ENCODE measurements at regions not wholly inside any gene's neighbourhood (a gene's known extent, or its start where the extent isn't known, plus 50 kb on each side); places are given as distances from the start of the nearest gene placed in this dataset.

GRCh38 chr2:117321816-117322215 is 492.7 kb upstream of the DDX18 start:
- TF ChIP-seq, protein P1, sequence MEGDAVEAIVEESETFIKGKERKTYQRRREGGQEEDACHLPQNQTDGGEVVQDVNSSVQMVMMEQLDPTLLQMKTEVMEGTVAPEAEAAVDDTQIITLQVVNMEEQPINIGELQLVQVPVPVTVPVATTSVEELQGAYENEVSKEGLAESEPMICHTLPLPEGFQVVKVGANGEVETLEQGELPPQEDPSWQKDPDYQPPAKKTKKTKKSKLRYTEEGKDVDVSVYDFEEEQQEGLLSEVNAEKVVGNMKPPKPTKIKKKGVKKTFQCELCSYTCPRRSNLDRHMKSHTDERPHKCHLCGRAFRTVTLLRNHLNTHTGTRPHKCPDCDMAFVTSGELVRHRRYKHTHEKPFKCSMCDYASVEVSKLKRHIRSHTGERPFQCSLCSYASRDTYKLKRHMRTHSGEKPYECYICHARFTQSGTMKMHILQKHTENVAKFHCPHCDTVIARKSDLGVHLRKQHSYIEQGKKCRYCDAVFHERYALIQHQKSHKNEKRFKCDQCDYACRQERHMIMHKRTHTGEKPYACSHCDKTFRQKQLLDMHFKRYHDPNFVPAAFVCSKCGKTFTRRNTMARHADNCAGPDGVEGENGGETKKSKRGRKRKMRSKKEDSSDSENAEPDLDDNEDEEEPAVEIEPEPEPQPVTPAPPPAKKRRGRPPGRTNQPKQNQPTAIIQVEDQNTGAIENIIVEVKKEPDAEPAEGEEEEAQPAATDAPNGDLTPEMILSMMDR (IDR thresholded peaks at IDR 0.05; ENCODE audit: low read length) = no peak
- no peak for TF ChIP-seq EZH2 (IDR thresholded peaks at IDR 0.05; ENCODE audit: borderline replicate concordance, low read length)
